WTC11 (cell line): ENCODE measurements at regions not wholly inside any gene's neighbourhood (a gene's known extent, or its start where the extent isn't known, plus 50 kb on each side); places are given as distances from the start of the nearest gene placed in this dataset.
A peak's percentile ranks its signal among the peaks of the same experiment; 100 is the strongest.

Source experiments
- ATAC-seq: fragments of 200-7000 bp; cut with Tn5 transposase; 2 replicates; pipeline ENCODE4 v1.10.0; 2021; ENCODE audit warnings: mild to moderate bottlenecking, moderate library complexity
- CTCF ChIA-PET: fragments of 300-600 bp; sonication (Branson Sonifier 250); formaldehyde crosslinking; loops from one replicate; lab custom pipeline; 2021; ENCODE audit warnings: antibody characterized with exemption; lab: Charles Lee
- POLR2A ChIA-PET: fragments of 350-600 bp; sonication (Branson Sonifier 250); formaldehyde crosslinking; loops from one replicate; lab custom pipeline; 2021; ENCODE audit warnings: antibody characterized with exemption; lab: Charles Lee
- DNase-seq: peaks from one replicate; pipeline ENCODE4 v3.0.0; 2021; ENCODE audit warnings: low spot score
- H3K27ac Mint-ChIP-seq: 2 replicates; pipeline ENCODE4 v1.8.0; 2021; ENCODE audit warnings: mixed read lengths
- H3K27me3 Mint-ChIP-seq: 2 replicates; pipeline ENCODE4 v1.8.0; 2021; ENCODE audit warnings: low read depth, mild to moderate bottlenecking, moderate library complexity, mixed read lengths
- H3K36me3 Mint-ChIP-seq: 2 replicates; pipeline ENCODE4 v1.8.0; 2021; ENCODE audit warnings: mixed read lengths
- H3K4me1 Mint-ChIP-seq: 2 replicates; pipeline ENCODE4 v1.8.0; 2022; ENCODE audit warnings: mixed read lengths
- H3K4me3 Mint-ChIP-seq: 2 replicates; pipeline ENCODE4 v1.8.0; 2021; ENCODE audit warnings: mild to moderate bottlenecking, moderate library complexity, mixed read lengths
- H3K9me3 Mint-ChIP-seq: 2 replicates; pipeline ENCODE4 v1.8.0; 2021; ENCODE audit warnings: mixed read lengths
- ARID4B ChIP-seq: sonication (generic); formaldehyde crosslinking; IDR thresholded peaks from 2 replicates; pipeline ENCODE4 v1.8.0; 2023; ENCODE audit warnings: missing genetic modification reagents, mild to moderate bottlenecking, borderline replicate concordance
- FOXP1 ChIP-seq: sonication (generic); formaldehyde crosslinking; IDR thresholded peaks from 2 replicates; pipeline ENCODE4 v1.8.0; 2022; ENCODE audit warnings: missing genetic modification reagents, mild to moderate bottlenecking, moderate library complexity, borderline replicate concordance
- IRF2 ChIP-seq: sonication (generic); formaldehyde crosslinking; IDR thresholded peaks from 2 replicates; pipeline ENCODE4 v1.8.0; 2022; ENCODE audit warnings: low read depth, missing genetic modification reagents, borderline replicate concordance
- JUN ChIP-seq: sonication (generic); formaldehyde crosslinking; IDR thresholded peaks from 2 replicates; pipeline ENCODE4 v1.8.0; 2023; ENCODE audit warnings: mild to moderate bottlenecking, missing genetic modification reagents
- KAT7 ChIP-seq: sonication (generic); formaldehyde crosslinking; IDR thresholded peaks from 2 replicates; pipeline ENCODE4 v1.8.1; 2023; ENCODE audit warnings: missing genetic modification reagents, mild to moderate bottlenecking, borderline replicate concordance
- MAX ChIP-seq: sonication (generic); formaldehyde crosslinking; IDR thresholded peaks from 2 replicates; pipeline ENCODE4 v1.8.0; 2022; ENCODE audit warnings: mild to moderate bottlenecking, missing genetic modification reagents
- MYBL2 ChIP-seq: sonication (generic); formaldehyde crosslinking; IDR thresholded peaks from 2 replicates; pipeline ENCODE4 v1.8.1; 2023; ENCODE audit warnings: mild to moderate bottlenecking, moderate library complexity, missing genetic modification reagents
- NR2C2 ChIP-seq: sonication (generic); formaldehyde crosslinking; IDR thresholded peaks from 2 replicates; pipeline ENCODE4 v1.8.0; 2022; ENCODE audit warnings: mild to moderate bottlenecking, missing genetic modification reagents
- RORB ChIP-seq: fragments of 250-450 bp; sonication (Bioruptor Pico); IDR thresholded peaks from 2 replicates; pipeline ENCODE4 v1.9.0; 2021; ENCODE audit warnings: mild to moderate bottlenecking
- SMAD3 ChIP-seq: sonication (generic); formaldehyde crosslinking; IDR thresholded peaks from 2 replicates; pipeline ENCODE4 v1.8.0; 2022; ENCODE audit warnings: missing genetic modification reagents, mild to moderate bottlenecking, borderline replicate concordance
- SMAD4 ChIP-seq: sonication (generic); formaldehyde crosslinking; IDR thresholded peaks from 2 replicates; pipeline ENCODE4 v1.8.0; 2022; ENCODE audit warnings: mild to moderate bottlenecking, missing genetic modification reagents
- TEAD1 ChIP-seq: sonication (generic); formaldehyde crosslinking; IDR thresholded peaks from 2 replicates; pipeline ENCODE4 v1.8.0; 2022; ENCODE audit warnings: mild to moderate bottlenecking, missing genetic modification reagents
- USF2 ChIP-seq: sonication (generic); formaldehyde crosslinking; IDR thresholded peaks from 2 replicates; pipeline ENCODE4 v1.8.1; 2023; ENCODE audit warnings: mild to moderate bottlenecking, missing genetic modification reagents, moderate library complexity
- ZBTB21 ChIP-seq: sonication (generic); formaldehyde crosslinking; IDR thresholded peaks from 2 replicates; pipeline ENCODE4 v1.8.1; 2023; ENCODE audit warnings: mild to moderate bottlenecking, missing genetic modification reagents, borderline replicate concordance
- ZBTB43 ChIP-seq: sonication (generic); formaldehyde crosslinking; IDR thresholded peaks from 2 replicates; pipeline ENCODE4 v1.8.1; 2023; ENCODE audit warnings: mild to moderate bottlenecking, missing genetic modification reagents
- ZNF263 ChIP-seq: sonication (generic); formaldehyde crosslinking; IDR thresholded peaks from 2 replicates; pipeline ENCODE4 v1.8.1; 2022; ENCODE audit warnings: low read depth, mild to moderate bottlenecking, moderate library complexity, missing genetic modification reagents
- ZNF317 ChIP-seq: sonication (generic); formaldehyde crosslinking; IDR thresholded peaks from 2 replicates; pipeline ENCODE4 v1.8.1; 2023; ENCODE audit warnings: low read depth, mild to moderate bottlenecking, moderate library complexity, missing genetic modification reagents, borderline replicate concordance
- TF ChIP-seq, protein P1 (sequence below): sonication (generic); formaldehyde crosslinking; conservative IDR thresholded peaks from 2 replicates; pipeline ENCODE4 v1.8.1; 2022; ENCODE audit warnings: mild to moderate bottlenecking, missing genetic modification reagents
- TF ChIP-seq, protein P2 (sequence below): sonication (generic); formaldehyde crosslinking; conservative IDR thresholded peaks from 2 replicates; pipeline ENCODE4 v1.8.1; 2023; ENCODE audit warnings: mild to moderate bottlenecking, low read depth, missing genetic modification reagents, moderate library complexity

DNA sequence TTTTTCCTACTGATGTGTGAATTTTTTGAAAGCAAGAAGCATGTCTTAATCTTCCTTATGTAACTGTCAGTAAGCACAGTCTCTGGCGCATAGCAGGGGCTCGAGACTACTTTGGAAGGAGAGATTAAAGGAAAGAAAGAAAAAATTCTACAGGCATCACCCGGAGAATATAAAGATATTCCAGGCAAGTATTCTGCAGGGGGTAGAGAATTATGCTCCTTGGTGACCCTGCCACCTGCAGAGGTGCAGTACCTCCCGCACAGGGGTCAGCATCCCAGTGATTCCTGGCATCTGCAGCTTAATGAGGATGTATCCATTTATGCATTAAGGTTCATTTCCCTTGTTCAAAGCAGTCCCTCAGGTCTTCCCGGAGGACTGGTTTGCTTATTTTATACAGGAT lies 87.6 kb upstream of the WLS start:
- H3K36me3 Mint-ChIP-seq = no peaks in the 10 kb centered on the region
- ATAC-seq = peak; percentile 25
- TF ChIP-seq TEAD1 (CRISPR knock-in tag) (no peak), SMAD3 (CRISPR knock-in tag) (no peak), ARID4B (CRISPR knock-in tag) (no peak), ZBTB21 (CRISPR knock-in tag) (no peak), MYBL2 (no peak), IRF2 (no peak), KAT7 (CRISPR knock-in tag) (no peak), USF2 (CRISPR knock-in tag) (no peak), ZBTB43 (no peak), RORB (CRISPR knock-in tag) (no peak), NR2C2 (CRISPR knock-in tag) (no peak), JUN (no peak), ZNF263 (no peak), ZNF317 (CRISPR knock-in tag) (no peak), FOXP1 (CRISPR knock-in tag) (no peak)
- no peaks in the 10 kb centered on the region; the same call in 1 of the 2 replicates for H3K27me3 Mint-ChIP-seq
- H3K9me3 Mint-ChIP-seq = no peaks in the 10 kb centered on the region
- peak overlapping the region; percentile 34; the same call in 1 of the 2 replicates for H3K27ac Mint-ChIP-seq
- no peak overlapping the region for H3K4me3 Mint-ChIP-seq
- POLR2A ChIA-PET = no interaction called here
- DNase-seq = no peak
- CTCF ChIA-PET = interaction anchor here (0.6 to 4.3 kb wide), 9 partner anchors 23 to 309 kb away, joined by 3 to 57 read pairs (median 7); partner anchors contain the start of gene WLS
- peaks cover 13% of the 10 kb centered on the region for H3K4me1 Mint-ChIP-seq

DNA sequence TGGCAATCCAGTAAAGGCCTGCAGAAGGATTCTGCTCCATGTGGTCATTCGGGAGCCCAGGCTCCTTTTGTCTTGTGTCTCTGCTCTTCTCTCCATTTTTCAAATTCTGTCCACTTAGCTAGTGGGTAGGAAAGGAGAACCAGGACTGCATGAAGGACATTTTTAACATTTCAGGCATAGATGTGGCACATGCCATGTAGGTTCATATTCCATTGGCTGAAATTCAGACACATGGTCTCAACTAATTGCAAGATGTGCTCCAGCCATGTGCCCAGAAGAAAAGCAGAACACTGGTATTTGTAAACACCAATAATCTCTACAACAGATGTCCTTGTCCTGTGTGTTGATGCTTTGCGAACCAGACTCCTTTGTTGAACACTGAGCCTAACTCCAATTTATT lies 85.2 kb upstream of the WLS start:
- no peaks in the 10 kb centered on the region for H3K9me3 Mint-ChIP-seq
- H3K4me1 Mint-ChIP-seq = peaks cover 20% of the 10 kb centered on the region
- ATAC-seq = no peak
- ChIA-PET POLR2A (no interaction called here), CTCF (no interaction called here)
- TF ChIP-seq MAX (CRISPR knock-in tag) = no peak
- TF ChIP-seq, protein P1, sequence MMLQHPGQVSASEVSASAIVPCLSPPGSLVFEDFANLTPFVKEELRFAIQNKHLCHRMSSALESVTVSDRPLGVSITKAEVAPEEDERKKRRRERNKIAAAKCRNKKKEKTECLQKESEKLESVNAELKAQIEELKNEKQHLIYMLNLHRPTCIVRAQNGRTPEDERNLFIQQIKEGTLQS = no peak
- TF ChIP-seq, protein P2, sequence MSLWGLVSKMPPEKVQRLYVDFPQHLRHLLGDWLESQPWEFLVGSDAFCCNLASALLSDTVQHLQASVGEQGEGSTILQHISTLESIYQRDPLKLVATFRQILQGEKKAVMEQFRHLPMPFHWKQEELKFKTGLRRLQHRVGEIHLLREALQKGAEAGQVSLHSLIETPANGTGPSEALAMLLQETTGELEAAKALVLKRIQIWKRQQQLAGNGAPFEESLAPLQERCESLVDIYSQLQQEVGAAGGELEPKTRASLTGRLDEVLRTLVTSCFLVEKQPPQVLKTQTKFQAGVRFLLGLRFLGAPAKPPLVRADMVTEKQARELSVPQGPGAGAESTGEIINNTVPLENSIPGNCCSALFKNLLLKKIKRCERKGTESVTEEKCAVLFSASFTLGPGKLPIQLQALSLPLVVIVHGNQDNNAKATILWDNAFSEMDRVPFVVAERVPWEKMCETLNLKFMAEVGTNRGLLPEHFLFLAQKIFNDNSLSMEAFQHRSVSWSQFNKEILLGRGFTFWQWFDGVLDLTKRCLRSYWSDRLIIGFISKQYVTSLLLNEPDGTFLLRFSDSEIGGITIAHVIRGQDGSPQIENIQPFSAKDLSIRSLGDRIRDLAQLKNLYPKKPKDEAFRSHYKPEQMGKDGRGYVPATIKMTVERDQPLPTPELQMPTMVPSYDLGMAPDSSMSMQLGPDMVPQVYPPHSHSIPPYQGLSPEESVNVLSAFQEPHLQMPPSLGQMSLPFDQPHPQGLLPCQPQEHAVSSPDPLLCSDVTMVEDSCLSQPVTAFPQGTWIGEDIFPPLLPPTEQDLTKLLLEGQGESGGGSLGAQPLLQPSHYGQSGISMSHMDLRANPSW = no peak
- TF ChIP-seq ZBTB43 = no peak
- TF ChIP-seq ARID4B (CRISPR knock-in tag) = no peak
- TF ChIP-seq SMAD4 = no peak
- TF ChIP-seq NR2C2 (CRISPR knock-in tag) = no peak
- no peaks in the 10 kb centered on the region; the same call in 1 of the 2 replicates for H3K27me3 Mint-ChIP-seq
- no peaks in the 10 kb centered on the region for H3K36me3 Mint-ChIP-seq
- H3K4me3 Mint-ChIP-seq = no peak overlapping the region
- no peak for DNase-seq
- no peak overlapping the region for H3K27ac Mint-ChIP-seq
